HFFc6 (cell line): ENCODE measurements at regions not wholly inside any gene's neighbourhood (a gene's known extent, or its start where the extent isn't known, plus 50 kb on each side); places are given as distances from the start of the nearest gene placed in this dataset.
A peak's percentile ranks its signal among the peaks of the same experiment; 100 is the strongest.

Source experiments
- DNase-seq: peaks from one replicate; pipeline ENCODE4 v3.0.0-alpha.2; 2018
- H3K27ac Mint-ChIP-seq: 2 replicates; pipeline ENCODE4 v1.8.0; 2020; ENCODE audit warnings: mild to moderate bottlenecking, mixed read lengths
- H3K27me3 Mint-ChIP-seq: 2 replicates; pipeline ENCODE4 v1.8.0; 2021; ENCODE audit warnings: mild to moderate bottlenecking, moderate library complexity, mixed read lengths; ENCODE audit not compliant: insufficient read depth
- H3K36me3 Mint-ChIP-seq: 2 replicates; pipeline ENCODE4 v1.8.0; 2021; ENCODE audit warnings: low read depth, mixed read lengths
- H3K4me1 Mint-ChIP-seq: 2 replicates; pipeline ENCODE4 v1.8.0; 2020; ENCODE audit warnings: low read depth, mixed read lengths
- H3K4me3 Mint-ChIP-seq: 2 replicates; pipeline ENCODE4 v1.8.0; 2020; ENCODE audit warnings: mild to moderate bottlenecking, moderate library complexity, mixed read lengths
- H3K9me3 Mint-ChIP-seq: 2 replicates; pipeline ENCODE4 v1.8.0; 2020; ENCODE audit warnings: mild to moderate bottlenecking, mixed read lengths
- TF ChIP-seq, protein P1 (sequence below): fragments of 200-600 bp; sonication (generic); IDR thresholded peaks from 2 replicates; pipeline ENCODE4 v1.5.0; 2021; ENCODE audit warnings: antibody characterized with exemption, mild to moderate bottlenecking

DNA sequence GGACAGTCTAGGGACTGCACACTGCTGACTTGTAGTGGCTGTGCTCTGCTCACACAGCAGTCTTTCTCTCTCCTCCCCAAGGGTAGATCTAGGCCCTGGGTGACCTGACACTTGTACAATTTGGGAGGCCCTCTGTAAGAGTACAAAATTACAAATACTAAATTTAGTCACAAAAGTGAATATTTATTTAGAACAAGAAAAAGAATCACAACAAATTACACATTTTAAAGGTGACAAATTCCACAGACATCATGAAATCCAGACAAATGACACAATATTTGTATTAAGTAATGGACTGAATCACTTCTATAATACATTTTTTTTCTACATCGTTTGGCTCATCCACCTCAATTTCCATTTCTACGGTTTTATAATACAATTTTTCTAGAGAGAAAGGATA lies 496.4 kb downstream of the TXNL1 start:
- Mint-ChIP-seq H3K36me3 (peaks cover 9% of the 10 kb centered on the region), H3K4me3 (no peak overlapping the region), H3K27me3 (no peaks in the 10 kb centered on the region; the same call in 1 of the 2 replicates), H3K9me3 (no peaks in the 10 kb centered on the region), H3K27ac (peak overlapping the region; percentile 36; the same call in 1 of the 2 replicates), H3K4me1 (peaks cover 40% of the 10 kb centered on the region)
- no peak for DNase-seq
- TF ChIP-seq, protein P1, sequence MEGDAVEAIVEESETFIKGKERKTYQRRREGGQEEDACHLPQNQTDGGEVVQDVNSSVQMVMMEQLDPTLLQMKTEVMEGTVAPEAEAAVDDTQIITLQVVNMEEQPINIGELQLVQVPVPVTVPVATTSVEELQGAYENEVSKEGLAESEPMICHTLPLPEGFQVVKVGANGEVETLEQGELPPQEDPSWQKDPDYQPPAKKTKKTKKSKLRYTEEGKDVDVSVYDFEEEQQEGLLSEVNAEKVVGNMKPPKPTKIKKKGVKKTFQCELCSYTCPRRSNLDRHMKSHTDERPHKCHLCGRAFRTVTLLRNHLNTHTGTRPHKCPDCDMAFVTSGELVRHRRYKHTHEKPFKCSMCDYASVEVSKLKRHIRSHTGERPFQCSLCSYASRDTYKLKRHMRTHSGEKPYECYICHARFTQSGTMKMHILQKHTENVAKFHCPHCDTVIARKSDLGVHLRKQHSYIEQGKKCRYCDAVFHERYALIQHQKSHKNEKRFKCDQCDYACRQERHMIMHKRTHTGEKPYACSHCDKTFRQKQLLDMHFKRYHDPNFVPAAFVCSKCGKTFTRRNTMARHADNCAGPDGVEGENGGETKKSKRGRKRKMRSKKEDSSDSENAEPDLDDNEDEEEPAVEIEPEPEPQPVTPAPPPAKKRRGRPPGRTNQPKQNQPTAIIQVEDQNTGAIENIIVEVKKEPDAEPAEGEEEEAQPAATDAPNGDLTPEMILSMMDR = no peak

DNA sequence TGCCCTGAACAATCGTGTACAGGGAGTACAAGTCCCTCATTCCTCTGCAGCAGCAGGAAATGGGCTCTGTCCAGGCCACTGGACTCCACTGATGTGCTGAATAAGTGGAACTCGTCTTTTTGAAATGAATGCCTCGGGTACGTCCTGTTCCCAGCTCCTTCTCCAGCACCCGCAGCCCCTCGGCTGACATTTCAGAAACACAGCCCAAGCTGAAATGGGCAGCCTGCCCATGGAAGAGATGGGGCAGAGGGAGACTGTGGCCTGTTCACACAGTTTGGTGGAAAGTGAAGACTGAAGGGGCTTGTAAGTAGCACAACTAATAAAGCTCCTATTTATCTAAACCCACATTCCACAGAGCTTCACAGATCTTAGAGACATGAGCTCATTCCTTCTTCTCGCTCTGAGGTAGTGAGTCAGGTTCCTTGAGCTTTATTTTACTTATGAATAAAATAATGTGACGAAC lies 498.6 kb downstream of the TXNL1 start:
- Mint-ChIP-seq H3K27ac (no peak overlapping the region), H3K4me3 (no peak overlapping the region; the same call in 1 of the 2 replicates), H3K9me3 (no peaks in the 10 kb centered on the region), H3K4me1 (peaks cover 28% of the 10 kb centered on the region), H3K36me3 (peaks cover 4% of the 10 kb centered on the region; the same call in 1 of the 2 replicates), H3K27me3 (no peaks in the 10 kb centered on the region; the same call in 1 of the 2 replicates)
- TF ChIP-seq, protein P1 = no peak
- peak; percentile 91 for DNase-seq

DNA sequence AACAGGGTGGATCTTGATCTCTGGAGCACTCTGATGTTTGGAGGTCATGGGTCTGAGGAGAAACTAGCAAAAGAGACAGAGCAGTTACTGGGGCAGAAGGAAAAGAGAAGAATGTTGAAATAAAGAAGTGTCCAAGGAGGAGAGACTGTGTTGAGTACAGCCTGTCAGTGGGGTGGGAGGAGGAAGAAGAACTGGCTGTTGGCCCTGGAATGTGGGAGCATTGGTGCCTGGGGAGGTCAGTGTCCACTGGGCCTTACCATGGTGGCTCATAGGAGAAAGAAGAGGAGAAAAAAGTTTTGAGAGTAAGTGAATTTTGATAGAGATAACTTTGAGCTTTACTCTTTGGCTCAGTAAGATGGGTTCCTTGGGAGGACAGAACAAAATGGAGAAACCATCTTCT lies 499.0 kb downstream of the TXNL1 start:
- DNase-seq = no peak
- H3K9me3 Mint-ChIP-seq = no peaks in the 10 kb centered on the region
- peaks cover 28% of the 10 kb centered on the region for H3K4me1 Mint-ChIP-seq
- H3K27me3 Mint-ChIP-seq = no peaks in the 10 kb centered on the region; the same call in 1 of the 2 replicates
- H3K27ac Mint-ChIP-seq = no peak overlapping the region
- H3K4me3 Mint-ChIP-seq = no peak overlapping the region
- TF ChIP-seq, protein P1 = no peak
- peaks cover 4% of the 10 kb centered on the region; the same call in 1 of the 2 replicates for H3K36me3 Mint-ChIP-seq

DNA sequence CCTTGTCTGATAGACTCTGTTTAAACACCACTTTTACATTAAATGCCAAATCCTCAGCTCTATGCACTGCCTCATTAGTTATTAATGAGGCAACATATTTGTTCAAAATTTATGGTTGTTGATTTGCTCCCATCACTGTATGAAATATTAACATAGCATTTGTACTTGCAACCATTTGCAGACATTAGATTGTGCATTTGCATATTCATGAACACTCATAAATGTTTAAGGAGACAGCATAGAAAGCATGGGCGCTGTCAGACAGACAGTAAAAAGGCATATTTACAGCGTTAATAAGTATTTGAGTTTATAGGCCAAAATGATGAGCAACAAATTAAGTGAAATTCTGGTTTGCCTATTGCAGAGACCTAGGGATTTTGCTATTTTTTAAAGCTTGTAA lies 502.3 kb downstream of the TXNL1 start:
- no peaks in the 10 kb centered on the region; the same call in 1 of the 2 replicates for H3K27me3 Mint-ChIP-seq
- H3K36me3 Mint-ChIP-seq = peaks cover 4% of the 10 kb centered on the region; the same call in 1 of the 2 replicates
- H3K4me3 Mint-ChIP-seq = no peak overlapping the region
- no peaks in the 10 kb centered on the region for H3K9me3 Mint-ChIP-seq
- DNase-seq = no peak
- peaks cover 3% of the 10 kb centered on the region for H3K4me1 Mint-ChIP-seq
- no peak overlapping the region for H3K27ac Mint-ChIP-seq
- TF ChIP-seq, protein P1 = no peak

DNA sequence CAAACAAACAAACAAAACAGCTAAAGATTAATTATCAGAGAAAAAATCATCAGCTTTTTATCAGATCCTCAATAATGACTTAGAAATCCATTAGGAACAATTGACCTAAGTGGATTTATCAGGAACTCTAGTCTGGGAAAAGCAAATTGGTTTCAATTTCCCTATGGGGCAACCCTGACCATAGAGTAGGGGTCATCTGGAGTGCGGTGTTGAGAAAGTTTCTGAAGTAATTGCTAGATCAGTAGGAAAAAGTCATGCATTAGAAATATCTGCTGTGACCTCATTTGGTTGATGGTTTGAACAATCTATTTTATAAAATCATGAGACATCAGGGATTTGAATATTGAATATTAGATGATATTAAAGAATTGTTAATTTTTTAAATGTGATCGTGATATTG lies 507.9 kb downstream of the TXNL1 start:
- Mint-ChIP-seq H3K27ac (no peak overlapping the region), H3K4me1 (peaks cover 23% of the 10 kb centered on the region), H3K9me3 (no peaks in the 10 kb centered on the region), H3K4me3 (no peak overlapping the region), H3K36me3 (peaks cover 2% of the 10 kb centered on the region), H3K27me3 (no peaks in the 10 kb centered on the region)
- TF ChIP-seq, protein P1 = no peak
- no peak for DNase-seq
